ENCODE measurements at regions not wholly inside any gene's neighbourhood (a gene's known extent, or its start where the extent isn't known, plus 50 kb on each side); places are given as distances from the start of the nearest gene placed in this dataset.

- no peak overlapping the region for H3K27ac ChIP-seq
- ChIA-PET CTCF (no interaction called here), POLR2A (ENCODE audit: low non-redundant PET) (no interaction called here)
- no peak for DNase-seq (ENCODE audit: low spot score)
- no peak for TF ChIP-seq CTCF (conservative IDR thresholded peaks at IDR 0.05; ENCODE audit: low read depth)
Measured at GRCh38 chr18:25457601-25458000, 105.6 kb upstream of the ZNF521 start.

- H3K27ac ChIP-seq: no peak overlapping the region
- TF ChIP-seq CTCF (conservative IDR thresholded peaks at IDR 0.05; ENCODE audit: low read depth): no peak
- CTCF ChIA-PET: interaction anchor here (0.5 kb wide), 1 partner anchor 453 kb away, joined by 3 read pairs; no protein-coding TSS in a partner anchor
- POLR2A ChIA-PET (ENCODE audit: low non-redundant PET): no interaction called here
- no peak for DNase-seq (ENCODE audit: low spot score)
Measured at GRCh38 chr18:25457126-25457525, 105.2 kb upstream of the ZNF521 start.

GRCh38 chr18:25456334-25457010 is 104.5 kb upstream of the ZNF521 start:
- ChIA-PET CTCF (interaction anchor here (0.5 kb wide), 1 partner anchor 452 kb away, joined by 3 read pairs; no protein-coding TSS in a partner anchor), POLR2A (ENCODE audit: low non-redundant PET) (no interaction called here)
- H3K27ac ChIP-seq: no peak overlapping the region
- DNase-seq (ENCODE audit: low spot score): no peak
- no peak for TF ChIP-seq CTCF (conservative IDR thresholded peaks at IDR 0.05; ENCODE audit: low read depth)

- no peak for DNase-seq (ENCODE audit: low spot score)
- H3K27ac ChIP-seq: no peak overlapping the region
- CTCF ChIA-PET: no interaction called here
- POLR2A ChIA-PET (ENCODE audit: low non-redundant PET): no interaction called here
- no peak for TF ChIP-seq CTCF (conservative IDR thresholded peaks at IDR 0.05; ENCODE audit: low read depth)
Measured at GRCh38 chr18:25455646-25456045, 103.7 kb upstream of the ZNF521 start.

GRCh38 chr18:25455159-25455558 is 103.2 kb upstream of the ZNF521 start:
- ChIA-PET POLR2A (ENCODE audit: low non-redundant PET) (no interaction called here), CTCF (no interaction called here)
- no peak for DNase-seq (ENCODE audit: low spot score)
- no peak for TF ChIP-seq CTCF (conservative IDR thresholded peaks at IDR 0.05; ENCODE audit: low read depth)
- H3K27ac ChIP-seq: no peak overlapping the region

- no peak for TF ChIP-seq CTCF (conservative IDR thresholded peaks at IDR 0.05; ENCODE audit: low read depth)
- CTCF ChIA-PET: no interaction called here
- no peak for DNase-seq (ENCODE audit: low spot score)
Measured at GRCh38 chr18:25454730-25455129, 102.8 kb upstream of the ZNF521 start.

More at GRCh38 chr18:25454730-25455129, 102.8 kb upstream of the ZNF521 start:
- POLR2A ChIA-PET (ENCODE audit: low non-redundant PET): no interaction called here
- H3K27ac ChIP-seq: no peak overlapping the region

Measured in RWPE1 (cell line).